GM12878 (cell line): ENCODE measurements at regions not wholly inside any gene's neighbourhood (a gene's known extent, or its start where the extent isn't known, plus 50 kb on each side); places are given as distances from the start of the nearest gene placed in this dataset.

Experiments used
- ATAC-seq: fragments of 200-7000 bp; cut with Tn5 transposase; 3 replicates; pipeline ENCODE4 v1.9.1; 2020; ENCODE audit warnings: mild to moderate bottlenecking, moderate library complexity
- BruUV-seq: library from RNA; stranded (reverse); fragments of 400-500 nt; replicated peaks from 2 replicates; lab custom pipeline; 2021; lab: Mats Ljungman, UMichigan
- CTCF ChIA-PET: fragments of 300-600 bp; sonication (Branson Sonifier 250); formaldehyde crosslinking; extraction: SDS; loops from one replicate; lab custom pipeline; 2021; ENCODE audit warnings: inconsistent platforms; lab: Yijun Ruan, JAX
- POLR2A ChIA-PET: fragments of 350-600 bp; formaldehyde crosslinking; extraction: SDS; loops from one replicate; lab custom pipeline; 2021; ENCODE audit warnings: inconsistent platforms; lab: Charles Lee
- RAD21 ChIA-PET: fragments of 300-600 bp; sonication (Branson Sonifier 250); formaldehyde crosslinking; loops from one replicate; lab custom pipeline; 2023; ENCODE audit warnings: antibody characterized with exemption; ENCODE audit not compliant: unreplicated experiment; lab: Charles Lee
- SMC1A ChIA-PET: fragments of 300-600 bp; sonication (Branson Sonifier 250); formaldehyde crosslinking; loops from one replicate; lab custom pipeline; 2023; ENCODE audit not compliant: unreplicated experiment, uncharacterized antibody; lab: Charles Lee
- DNase-seq: peaks from one replicate; pipeline ENCODE4 v3.0.0-alpha.2; 2011; ENCODE audit warnings: low read depth, low spot score
- FAIRE-seq: peaks from 3 replicates; lab custom pipeline; 2011; peaks lifted over from hg19 to GRCh38; lab: Jason Lieb, UNC
- H2AFZ ChIP-seq: 2 replicates; pipeline ENCODE4 v1.6.0; 2011; ENCODE audit warnings: low read depth, low read length, control low read depth; ENCODE audit not compliant: control insufficient read depth
- H3K27ac ChIP-seq: 2 replicates; pipeline ENCODE4 v1.5.1; 2011; ENCODE audit warnings: control low read depth; ENCODE audit not compliant: control insufficient read depth, insufficient read depth
- H3K27me3 ChIP-seq, 2 experiments: replicated peaks in 1 of 2; 2 replicates each; pipeline versions ENCODE4 v1.6.0 to v1.6.1; 2011; ENCODE audit warnings: low read length in 1 of 2; ENCODE audit not compliant: control insufficient read depth in 2 of 2, insufficient read depth in 2 of 2
- H3K36me3 ChIP-seq, 2 experiments: 2 replicates each; pipeline ENCODE4 v1.5.1; 2011; ENCODE audit warnings: low read length in 1 of 2; ENCODE audit not compliant: control insufficient read depth in 2 of 2, insufficient read depth in 2 of 2
- H3K4me1 ChIP-seq: 2 replicates; pipeline ENCODE4 v1.6.1; 2011; ENCODE audit warnings: mild to moderate bottlenecking, low read length, moderate library complexity, mixed read lengths; ENCODE audit not compliant: control insufficient read depth, insufficient read depth
- H3K4me2 ChIP-seq: 2 replicates; pipeline ENCODE4 v1.6.0; 2011; ENCODE audit warnings: control low read depth; ENCODE audit not compliant: control insufficient read depth, insufficient read depth
- H3K4me3 ChIP-seq: fragments of 200-600 bp; sonication (generic); 2 replicates; pipeline ENCODE4 v1.5.1; 2016
- H3K79me2 ChIP-seq: 2 replicates; pipeline ENCODE4 v1.6.0; 2011; ENCODE audit warnings: low read length; ENCODE audit not compliant: control insufficient read depth, insufficient read depth
- H3K9ac ChIP-seq: 2 replicates; pipeline ENCODE4 v1.8.0; 2011; ENCODE audit warnings: low read length, control low read depth, mixed read lengths; ENCODE audit not compliant: control insufficient read depth, insufficient read depth
- H3K9me3 ChIP-seq: replicated peaks from 3 replicates; pipeline ENCODE4 v1.5.1; 2011; ENCODE audit warnings: mild to moderate bottlenecking, low read length; ENCODE audit not compliant: control insufficient read depth, insufficient read depth
- H4K20me1 ChIP-seq: 2 replicates; pipeline ENCODE4 v1.6.0; 2011; ENCODE audit not compliant: control insufficient read depth, insufficient read depth
- BACH1 ChIP-seq: fragments of 450-650 bp; IDR thresholded peaks from 2 replicates; pipeline ENCODE4 v1.6.1; 2017; ENCODE audit warnings: mild to moderate bottlenecking, borderline replicate concordance
- EGR1 ChIP-seq, 2 experiments: IDR thresholded peaks; 1 replicate in 1 of 2; 2 replicates in 1 of 2; pipeline ENCODE4 v1.6.1; 2011 to 2012; ENCODE audit warnings: low read depth in 2 of 2, low read length in 2 of 2, borderline replicate concordance in 1 of 2, mild to moderate bottlenecking in 1 of 2, moderate library complexity in 1 of 2
- ESRRA ChIP-seq: IDR thresholded peaks from 2 replicates; pipeline ENCODE4 v1.6.1; 2012; ENCODE audit warnings: mild to moderate bottlenecking, low read length, improper control_type of control experiment
- ETV6 ChIP-seq, 2 experiments: fragments of 450-650 bp in 1 of 2; IDR thresholded peaks in 1 of 2; conservative IDR thresholded peaks in 1 of 2; 2 replicates each; pipeline ENCODE4 v1.6.1; 2014; ENCODE audit warnings: antibody characterized with exemption in 1 of 2, borderline replicate concordance in 1 of 2, low read depth in 1 of 2, mild to moderate bottlenecking in 1 of 2, moderate library complexity in 1 of 2
- HDAC6 ChIP-seq: fragments of 200-600 bp; sonication (generic); IDR thresholded peaks from one replicate; pipeline ENCODE4 v1.8.0; 2017; ENCODE audit warnings: antibody characterized with exemption; ENCODE audit not compliant: unreplicated experiment
- POU2F2 ChIP-seq: IDR thresholded peaks from 3 replicates; pipeline ENCODE4 v1.6.1; 2011; ENCODE audit warnings: low read depth, mild to moderate bottlenecking, low read length, borderline replicate concordance
- SMARCA5 ChIP-seq: fragments of 450-650 bp; IDR thresholded peaks from 2 replicates; pipeline ENCODE4 v1.6.1; 2017; ENCODE audit warnings: mild to moderate bottlenecking
- TCF3 ChIP-seq: IDR thresholded peaks from 2 replicates; pipeline ENCODE4 v1.6.1; 2012; ENCODE audit warnings: low read depth, mild to moderate bottlenecking, low read length, borderline replicate concordance; ENCODE audit not compliant: insufficient read depth
- ZBED1 ChIP-seq: IDR thresholded peaks from 2 replicates; pipeline ENCODE4 v1.6.1; 2016; ENCODE audit warnings: borderline replicate concordance
- WGBS: methylation state at CpG from one replicate; pipeline ENCODE4 v1.1.6; 2016; ENCODE audit warnings: low lambda C conversion rate; ENCODE audit not compliant: insufficient replicate concordance, insufficient coverage; ENCODE audit errors: missing lambda C conversion rate; 5-methylcytosine and 5-hydroxymethylcytosine counted together
- in situ Hi-C: fragments of 300-500 bp; cut with MboI; formaldehyde crosslinking; loops from 9 replicates; pipeline ENCODE4 v1.14.3; 2018; ENCODE audit warnings: mixed read lengths
- intact Hi-C: fragments of 100-400 bp; cut with micrococcal nuclease; formaldehyde crosslinking; loops from one replicate; pipeline ENCODE4 v1.14.2; 2022; ENCODE audit not compliant: unreplicated experiment
- TF ChIP-seq, protein P1 (sequence below): IDR thresholded peaks from 2 replicates; pipeline ENCODE4 v1.6.1; 2012; ENCODE audit warnings: low read length, inconsistent platforms
- TF ChIP-seq, protein P2 (sequence below): fragments of 450-650 bp; conservative IDR thresholded peaks from 2 replicates; pipeline ENCODE4 v1.6.1; 2017; ENCODE audit warnings: mild to moderate bottlenecking, moderate library complexity
- TF ChIP-seq, protein P3 (sequence below): IDR thresholded peaks from 2 replicates; pipeline ENCODE4 v1.6.1; 2012; ENCODE audit warnings: low read depth, low read length, improper control_type of control experiment
- TF ChIP-seq, protein P4 (sequence below): fragments of 450-650 bp; IDR thresholded peaks from 2 replicates; pipeline ENCODE4 v1.6.1; 2018; ENCODE audit warnings: borderline replicate concordance, mild to moderate bottlenecking; ENCODE audit not compliant: partially characterized antibody
- TF ChIP-seq, protein P5 (sequence below): fragments of 450-650 bp; formaldehyde crosslinking; IDR thresholded peaks from 2 replicates; pipeline ENCODE4 v1.4.0; 2022; ENCODE audit warnings: mild to moderate bottlenecking, moderate library complexity

DNA sequence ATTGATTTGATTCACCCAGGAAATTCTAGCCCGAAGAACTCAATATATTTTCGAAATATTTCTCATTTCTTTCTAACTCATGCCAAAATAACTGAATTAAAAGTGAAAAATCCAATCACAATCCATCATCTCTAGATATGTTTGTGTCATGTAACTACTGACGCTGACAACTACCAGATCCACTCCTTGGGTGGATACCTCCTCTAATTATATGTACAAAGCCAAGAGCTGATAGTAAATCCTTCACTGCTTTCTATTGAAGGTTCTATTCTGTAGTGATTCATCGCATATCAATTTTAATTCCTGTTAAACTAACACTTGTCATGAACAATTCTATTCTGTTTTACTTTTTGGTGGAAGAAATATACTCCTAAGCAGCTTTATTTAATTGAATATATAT lies 1056.6 kb upstream of the NXPH2 start:
- no TSS peak for BruUV-seq
- H4K20me1 ChIP-seq = no peaks in the 10 kb centered on the region
- H3K79me2 ChIP-seq = no peaks in the 10 kb centered on the region
- intact Hi-C loops = no loop called here
- H3K27me3 ChIP-seq = no peaks in the 10 kb centered on the region
- H3K9ac ChIP-seq = no peak overlapping the region
- CTCF ChIA-PET = no interaction called here
- no peak overlapping the region for H3K4me2 ChIP-seq
- WGBS = 17% methylated on average over 4 of the region's 4 CpGs
- RAD21 ChIA-PET = no interaction called here
- no peak overlapping the region for H3K27ac ChIP-seq
- no peak for FAIRE-seq
- H3K36me3 ChIP-seq = no peaks in the 10 kb centered on the region
- no peak for TF ChIP-seq ZBED1
- TF ChIP-seq, protein P1, sequence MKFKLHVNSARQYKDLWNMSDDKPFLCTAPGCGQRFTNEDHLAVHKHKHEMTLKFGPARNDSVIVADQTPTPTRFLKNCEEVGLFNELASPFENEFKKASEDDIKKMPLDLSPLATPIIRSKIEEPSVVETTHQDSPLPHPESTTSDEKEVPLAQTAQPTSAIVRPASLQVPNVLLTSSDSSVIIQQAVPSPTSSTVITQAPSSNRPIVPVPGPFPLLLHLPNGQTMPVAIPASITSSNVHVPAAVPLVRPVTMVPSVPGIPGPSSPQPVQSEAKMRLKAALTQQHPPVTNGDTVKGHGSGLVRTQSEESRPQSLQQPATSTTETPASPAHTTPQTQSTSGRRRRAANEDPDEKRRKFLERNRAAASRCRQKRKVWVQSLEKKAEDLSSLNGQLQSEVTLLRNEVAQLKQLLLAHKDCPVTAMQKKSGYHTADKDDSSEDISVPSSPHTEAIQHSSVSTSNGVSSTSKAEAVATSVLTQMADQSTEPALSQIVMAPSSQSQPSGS = no peak
- TF ChIP-seq, protein P2, sequence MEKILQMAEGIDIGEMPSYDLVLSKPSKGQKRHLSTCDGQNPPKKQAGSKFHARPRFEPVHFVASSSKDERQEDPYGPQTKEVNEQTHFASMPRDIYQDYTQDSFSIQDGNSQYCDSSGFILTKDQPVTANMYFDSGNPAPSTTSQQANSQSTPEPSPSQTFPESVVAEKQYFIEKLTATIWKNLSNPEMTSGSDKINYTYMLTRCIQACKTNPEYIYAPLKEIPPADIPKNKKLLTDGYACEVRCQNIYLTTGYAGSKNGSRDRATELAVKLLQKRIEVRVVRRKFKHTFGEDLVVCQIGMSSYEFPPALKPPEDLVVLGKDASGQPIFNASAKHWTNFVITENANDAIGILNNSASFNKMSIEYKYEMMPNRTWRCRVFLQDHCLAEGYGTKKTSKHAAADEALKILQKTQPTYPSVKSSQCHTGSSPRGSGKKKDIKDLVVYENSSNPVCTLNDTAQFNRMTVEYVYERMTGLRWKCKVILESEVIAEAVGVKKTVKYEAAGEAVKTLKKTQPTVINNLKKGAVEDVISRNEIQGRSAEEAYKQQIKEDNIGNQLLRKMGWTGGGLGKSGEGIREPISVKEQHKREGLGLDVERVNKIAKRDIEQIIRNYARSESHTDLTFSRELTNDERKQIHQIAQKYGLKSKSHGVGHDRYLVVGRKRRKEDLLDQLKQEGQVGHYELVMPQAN = no peak
- no peak for TF ChIP-seq ESRRA
- TF ChIP-seq, protein P3, sequence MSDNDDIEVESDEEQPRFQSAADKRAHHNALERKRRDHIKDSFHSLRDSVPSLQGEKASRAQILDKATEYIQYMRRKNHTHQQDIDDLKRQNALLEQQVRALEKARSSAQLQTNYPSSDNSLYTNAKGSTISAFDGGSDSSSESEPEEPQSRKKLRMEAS = no peak
- no peak for TF ChIP-seq TCF3
- TF ChIP-seq BACH1 = no peak
- TF ChIP-seq, protein P4, sequence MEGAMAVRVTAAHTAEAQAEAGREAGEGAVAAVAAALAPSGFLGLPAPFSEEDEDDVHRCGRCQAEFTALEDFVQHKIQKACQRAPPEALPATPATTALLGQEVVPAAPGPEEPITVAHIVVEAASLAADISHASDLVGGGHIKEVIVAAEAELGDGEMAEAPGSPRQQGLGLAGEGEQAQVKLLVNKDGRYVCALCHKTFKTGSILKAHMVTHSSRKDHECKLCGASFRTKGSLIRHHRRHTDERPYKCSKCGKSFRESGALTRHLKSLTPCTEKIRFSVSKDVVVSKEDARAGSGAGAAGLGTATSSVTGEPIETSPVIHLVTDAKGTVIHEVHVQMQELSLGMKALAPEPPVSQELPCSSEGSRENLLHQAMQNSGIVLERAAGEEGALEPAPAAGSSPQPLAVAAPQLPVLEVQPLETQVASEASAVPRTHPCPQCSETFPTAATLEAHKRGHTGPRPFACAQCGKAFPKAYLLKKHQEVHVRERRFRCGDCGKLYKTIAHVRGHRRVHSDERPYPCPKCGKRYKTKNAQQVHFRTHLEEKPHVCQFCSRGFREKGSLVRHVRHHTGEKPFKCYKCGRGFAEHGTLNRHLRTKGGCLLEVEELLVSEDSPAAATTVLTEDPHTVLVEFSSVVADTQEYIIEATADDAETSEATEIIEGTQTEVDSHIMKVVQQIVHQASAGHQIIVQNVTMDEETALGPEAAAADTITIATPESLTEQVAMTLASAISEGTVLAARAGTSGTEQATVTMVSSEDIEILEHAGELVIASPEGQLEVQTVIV = no peak
- no peak for TF ChIP-seq EGR1 (IDR thresholded peaks at IDR 0.05; ENCODE audit: borderline replicate concordance in 1 of 2, low read depth in 2 of 2, low read length in 2 of 2)
- TF ChIP-seq SMARCA5 = no peak
- TF ChIP-seq ETV6 (conservative IDR thresholded peaks at IDR 0.05 in 1 of 2, IDR thresholded peaks at IDR 0.05 in 1 of 2; ENCODE audit: borderline replicate concordance in 1 of 2, low read depth in 1 of 2) = no peak
- TF ChIP-seq HDAC6 = no peak
- no peak for TF ChIP-seq POU2F2
- TF ChIP-seq, protein P5, sequence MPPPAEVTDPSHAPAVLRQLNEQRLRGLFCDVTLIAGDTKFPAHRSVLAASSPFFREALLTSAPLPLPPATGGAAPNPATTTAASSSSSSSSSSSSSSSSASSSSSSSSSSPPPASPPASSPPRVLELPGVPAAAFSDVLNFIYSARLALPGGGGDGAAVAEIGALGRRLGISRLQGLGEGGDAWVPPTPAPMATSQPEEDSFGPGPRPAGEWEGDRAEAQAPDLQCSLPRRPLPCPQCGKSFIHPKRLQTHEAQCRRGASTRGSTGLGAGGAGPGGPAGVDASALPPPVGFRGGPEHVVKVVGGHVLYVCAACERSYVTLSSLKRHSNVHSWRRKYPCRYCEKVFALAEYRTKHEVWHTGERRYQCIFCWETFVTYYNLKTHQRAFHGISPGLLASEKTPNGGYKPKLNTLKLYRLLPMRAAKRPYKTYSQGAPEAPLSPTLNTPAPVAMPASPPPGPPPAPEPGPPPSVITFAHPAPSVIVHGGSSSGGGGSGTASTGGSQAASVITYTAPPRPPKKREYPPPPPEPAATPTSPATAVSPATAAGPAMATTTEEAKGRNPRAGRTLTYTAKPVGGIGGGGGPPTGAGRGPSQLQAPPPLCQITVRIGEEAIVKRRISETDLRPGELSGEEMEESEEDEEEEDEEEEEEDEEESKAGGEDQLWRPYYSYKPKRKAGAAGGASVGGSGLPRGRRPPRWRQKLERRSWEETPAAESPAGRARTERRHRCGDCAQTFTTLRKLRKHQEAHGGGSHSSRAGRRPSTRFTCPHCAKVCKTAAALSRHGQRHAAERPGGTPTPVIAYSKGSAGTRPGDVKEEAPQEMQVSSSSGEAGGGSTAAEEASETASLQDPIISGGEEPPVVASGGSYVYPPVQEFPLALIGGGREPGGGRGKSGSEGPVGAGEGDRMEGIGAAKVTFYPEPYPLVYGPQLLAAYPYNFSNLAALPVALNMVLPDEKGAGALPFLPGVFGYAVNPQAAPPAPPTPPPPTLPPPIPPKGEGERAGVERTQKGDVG (CRISPR knock-in tag) = no peak
- TF ChIP-seq, all 136 proteins: peak for 0
- in situ Hi-C loops = no loop called here
- H2AFZ ChIP-seq = no peak overlapping the region
- no peak for DNase-seq
- ChIA-PET SMC1A (interaction anchor here (1.0 kb wide), 1 partner anchor 11 kb away, joined by 3 read pairs; no protein-coding TSS in a partner anchor), POLR2A (no interaction called here)
- no peaks in the 10 kb centered on the region for H3K9me3 ChIP-seq
- H3K4me3 ChIP-seq = no peak overlapping the region
- no peak for ATAC-seq
- no peaks in the 10 kb centered on the region for H3K4me1 ChIP-seq
